Naive thymus-derived CD4-positive, alpha-beta T cell (primary cell): ENCODE measurements at regions not wholly inside any gene's neighbourhood (a gene's known extent, or its start where the extent isn't known, plus 50 kb on each side); places are given as distances from the start of the nearest gene placed in this dataset.
"Not testable (repeated sequence)": the region's sequence is repeated elsewhere in the genome, so short reads cannot be mapped to it uniquely, and the experiment has no call there.

Experiments
- ATAC-seq: fragments of 150-1000 bp; cut with Tn5 transposase; 2 replicates; pipeline ENCODE4 v1.10.0; 2021; ENCODE audit warnings: mild to moderate bottlenecking, moderate library complexity
- CTCF ChIA-PET: fragments of 350-600 bp; sonication (Branson Sonifier 250); formaldehyde crosslinking; loops from one replicate; lab custom pipeline; 2021; ENCODE audit warnings: antibody characterized with exemption; lab: Charles Lee
- POLR2A ChIA-PET: fragments of 350-600 bp; sonication (Branson Sonifier 250); formaldehyde crosslinking; loops from one replicate; lab custom pipeline; 2021; ENCODE audit warnings: antibody characterized with exemption, inconsistent platforms; lab: Charles Lee
- DNase-seq, 9 donors: peaks; one replicate each; pipeline versions ENCODE4 v3.0.0 to v3.0.0-alpha.2; 2020 to 2022; ENCODE audit warnings: mixed read lengths in 1 of 9
- H3K27ac ChIP-seq: one replicate; pipeline ENCODE4 v1.7.0; 2013; ENCODE audit warnings: mild to moderate bottlenecking, low read depth, low read length, moderate library complexity
- H3K27me3 ChIP-seq, 2 donors: one replicate each; pipeline ENCODE4 v1.7.0; 2013; ENCODE audit warnings: low read length in 2 of 2, mild to moderate bottlenecking in 2 of 2, moderate library complexity in 2 of 2; ENCODE audit not compliant: control insufficient read depth in 2 of 2, insufficient read depth in 2 of 2
- H3K36me3 ChIP-seq, 3 experiments: 1 replicate in 2 of 3; 2 replicates in 1 of 3; pipeline ENCODE4 v1.7.0; 2013; ENCODE audit warnings: low read length in 3 of 3, mild to moderate bottlenecking in 3 of 3, moderate library complexity in 1 of 3; ENCODE audit not compliant: insufficient read depth in 3 of 3, control insufficient read depth in 2 of 3
- H3K4me1 ChIP-seq, 2 donors: one replicate each; pipeline ENCODE4 v1.7.0; 2013; ENCODE audit warnings: low read length in 2 of 2, mild to moderate bottlenecking in 2 of 2, moderate library complexity in 1 of 2; ENCODE audit not compliant: control insufficient read depth in 2 of 2, insufficient read depth in 2 of 2
- H3K4me3 ChIP-seq: 2 replicates; pipeline ENCODE4 v1.7.0; 2013; ENCODE audit warnings: mild to moderate bottlenecking, low read length
- H3K9me3 ChIP-seq, 3 experiments: 1 replicate in 2 of 3; 2 replicates in 1 of 3; pipeline ENCODE4 v1.7.0; 2013; ENCODE audit warnings: low read length in 3 of 3; ENCODE audit not compliant: control insufficient read depth in 2 of 3
- H3K27ac Mint-ChIP-seq, 9 donors: one replicate each; pipeline ENCODE4 v1.8.0; 2020 to 2022; ENCODE audit warnings: mixed read lengths in 9 of 9, mild to moderate bottlenecking in 8 of 9, moderate library complexity in 5 of 9, inconsistent platforms in 2 of 9
- H3K27me3 Mint-ChIP-seq, 5 donors: one replicate each; pipeline ENCODE4 v1.8.0; 2021 to 2022; ENCODE audit warnings: mixed read lengths in 5 of 5, mild to moderate bottlenecking in 1 of 5
- H3K36me3 Mint-ChIP-seq, 5 donors: one replicate each; pipeline ENCODE4 v1.8.0; 2020 to 2022; ENCODE audit warnings: mixed read lengths in 5 of 5, mild to moderate bottlenecking in 3 of 5, inconsistent platforms in 1 of 5
- H3K4me1 Mint-ChIP-seq, 7 donors: one replicate each; pipeline ENCODE4 v1.8.0; 2020 to 2022; ENCODE audit warnings: mixed read lengths in 7 of 7, mild to moderate bottlenecking in 3 of 7, inconsistent platforms in 1 of 7
- H3K4me3 Mint-ChIP-seq, 10 donors: one replicate each; pipeline ENCODE4 v1.8.0; 2020 to 2022; ENCODE audit warnings: mild to moderate bottlenecking in 10 of 10, mixed read lengths in 10 of 10, moderate library complexity in 6 of 10, inconsistent platforms in 2 of 10
- H3K9me3 Mint-ChIP-seq, 11 donors: one replicate each; pipeline ENCODE4 v1.8.0; 2020 to 2022; ENCODE audit warnings: mixed read lengths in 11 of 11, mild to moderate bottlenecking in 4 of 11, inconsistent platforms in 1 of 11, moderate library complexity in 1 of 11
- intact Hi-C, 2 donors: fragments of 100-400 bp; cut with micrococcal nuclease; formaldehyde crosslinking; loops; one replicate each; pipeline ENCODE4 v1.15.1; 2023

DNA sequence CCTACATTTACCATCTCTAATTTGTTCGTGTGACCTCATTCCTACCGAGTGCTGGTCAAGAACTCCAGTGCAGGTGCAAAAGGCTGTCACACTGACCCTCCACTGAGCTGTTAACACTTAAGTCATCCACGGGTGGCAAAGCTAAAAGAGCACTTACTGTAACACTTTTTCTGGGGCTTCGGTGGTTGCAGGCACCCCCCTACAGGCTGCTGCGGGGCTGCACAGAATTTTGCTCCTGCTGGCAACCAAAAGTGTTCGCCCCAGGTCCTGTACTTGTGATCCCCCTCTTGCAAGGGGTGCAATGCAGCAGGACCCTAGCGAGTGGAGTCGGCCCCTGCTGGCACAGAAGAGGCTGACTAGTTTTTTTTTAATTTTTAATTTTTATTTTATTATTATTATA is 298.9 kb upstream of the CNTNAP2 start:
- Histone ChIP-seq H3K27ac (no peak overlapping the region), H3K4me1 (no peaks in the 10 kb centered on the region), H3K27me3 (no peaks in the 10 kb centered on the region), H3K4me3 (no peak overlapping the region), H3K9me3 (no peaks in the 10 kb centered on the region), H3K36me3 (no peaks in the 10 kb centered on the region)
- no peak for DNase-seq
- no peak overlapping the region for H3K4me3 Mint-ChIP-seq
- ChIA-PET POLR2A (no interaction called here), CTCF (no interaction called here)
- intact Hi-C loops = no loop called here
- H3K36me3 Mint-ChIP-seq = no peaks in the 10 kb centered on the region
- H3K27me3 Mint-ChIP-seq = no peaks in the 10 kb centered on the region
- no peak overlapping the region for H3K27ac Mint-ChIP-seq
- no peaks in the 10 kb centered on the region for H3K4me1 Mint-ChIP-seq
- no peak for ATAC-seq
- H3K9me3 Mint-ChIP-seq = peaks cover 0 to 37% (median 6%) of the 10 kb centered on the region in 11 donors

DNA sequence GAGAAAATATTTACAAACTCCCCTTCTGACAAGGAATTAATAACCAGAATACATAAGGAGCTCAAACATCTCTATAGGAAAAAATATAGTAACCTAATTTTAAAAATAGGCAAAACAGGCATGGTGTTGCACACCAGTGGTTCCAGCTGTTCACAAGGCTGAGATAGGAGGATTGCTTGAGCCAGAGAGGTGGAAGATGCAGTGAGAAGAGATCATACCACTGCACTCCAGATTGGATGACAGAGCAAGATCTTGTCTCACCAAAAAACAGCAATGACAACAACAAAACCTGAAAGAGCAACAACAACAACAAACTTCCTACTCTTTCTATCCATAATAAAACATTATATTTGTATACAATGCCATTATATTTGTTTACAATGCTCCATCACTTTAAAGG is 304.4 kb upstream of the CNTNAP2 start:
- Mint-ChIP-seq H3K27ac (no peak overlapping the region), H3K9me3 (peaks cover 0 to 27% (median 4%) of the 10 kb centered on the region in 11 donors), H3K27me3 (no peaks in the 10 kb centered on the region), H3K4me3 (no peak overlapping the region), H3K36me3 (no peaks in the 10 kb centered on the region), H3K4me1 (no peaks in the 10 kb centered on the region)
- no peak overlapping the region for H3K27ac ChIP-seq
- H3K27me3 ChIP-seq = no peaks in the 10 kb centered on the region
- ChIA-PET POLR2A (no interaction called here), CTCF (interaction anchor here (0.6 kb wide), 1 partner anchor 17 kb away, joined by 3 read pairs; no protein-coding TSS in a partner anchor)
- DNase-seq (no peak), ATAC-seq (no peak)
- H3K4me1 ChIP-seq = no peaks in the 10 kb centered on the region
- intact Hi-C loops = no loop called here
- no peaks in the 10 kb centered on the region for H3K9me3 ChIP-seq
- no peaks in the 10 kb centered on the region for H3K36me3 ChIP-seq
- no peak overlapping the region for H3K4me3 ChIP-seq

DNA sequence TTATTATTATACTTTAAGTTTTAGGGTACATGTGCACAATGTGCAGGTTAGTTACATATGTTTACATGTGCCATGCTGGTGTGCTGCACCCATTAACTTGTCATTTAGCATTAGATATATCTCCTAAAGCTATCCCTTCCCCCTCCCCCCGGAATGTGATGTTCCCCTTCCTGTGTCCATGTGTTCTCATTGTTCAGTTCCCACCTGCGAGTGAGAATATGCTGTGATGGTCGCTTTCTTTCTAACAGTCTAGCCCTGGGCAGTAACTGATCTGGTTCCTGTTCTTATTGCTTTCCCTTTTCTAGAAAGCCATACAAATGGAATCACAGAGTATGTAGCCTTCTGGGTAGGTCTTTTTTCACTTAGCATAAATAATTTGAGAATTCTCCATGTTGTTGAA is 311.1 kb upstream of the CNTNAP2 start:
- intact Hi-C loops, H3K36me3 ChIP-seq, POLR2A ChIA-PET, H3K36me3 Mint-ChIP-seq, H3K27ac Mint-ChIP-seq, H3K27me3 ChIP-seq, H3K4me3 ChIP-seq, H3K27me3 Mint-ChIP-seq, H3K4me1 Mint-ChIP-seq, H3K9me3 ChIP-seq, H3K4me3 Mint-ChIP-seq, DNase-seq, H3K27ac ChIP-seq, H3K4me1 ChIP-seq, ATAC-seq, CTCF ChIA-PET: not testable (repeated sequence)
- H3K9me3 Mint-ChIP-seq = peaks cover 0 to 15% (median 2%) of the 10 kb centered on the region in 11 donors

DNA sequence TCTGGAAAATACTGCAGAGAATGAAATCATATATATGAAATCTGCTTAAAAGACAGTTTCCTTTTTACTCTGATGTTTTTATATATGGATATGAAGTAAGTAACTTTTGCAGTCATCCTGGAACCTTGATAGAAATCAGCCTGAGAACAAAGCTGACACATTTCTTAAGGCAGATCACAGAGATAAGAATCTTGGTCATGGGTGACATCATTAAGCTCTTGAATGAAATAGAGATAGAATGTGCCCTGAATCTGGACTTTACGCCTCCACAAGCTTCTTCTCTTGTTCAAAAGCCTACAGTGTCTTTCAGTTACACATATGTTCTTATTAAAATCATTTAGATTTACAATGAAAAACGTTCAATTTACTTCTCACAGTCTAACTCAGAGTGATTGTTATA is 319.1 kb upstream of the CNTNAP2 start:
- Histone ChIP-seq H3K36me3 (no peaks in the 10 kb centered on the region), H3K27ac (no peak overlapping the region), H3K4me3 (no peak overlapping the region), H3K4me1 (no peaks in the 10 kb centered on the region), H3K9me3 (no peaks in the 10 kb centered on the region), H3K27me3 (no peaks in the 10 kb centered on the region)
- DNase-seq (no peak), ATAC-seq (no peak)
- H3K36me3 Mint-ChIP-seq = no peaks in the 10 kb centered on the region
- no peak overlapping the region for H3K4me3 Mint-ChIP-seq
- intact Hi-C loops = no loop called here
- no peaks in the 10 kb centered on the region for H3K27me3 Mint-ChIP-seq
- H3K27ac Mint-ChIP-seq = no peak overlapping the region
- POLR2A ChIA-PET = no interaction called here
- H3K9me3 Mint-ChIP-seq = peaks cover 0 to 6% (median 0%) of the 10 kb centered on the region in 11 donors
- no peaks in the 10 kb centered on the region for H3K4me1 Mint-ChIP-seq
- CTCF ChIA-PET = no interaction called here

DNA sequence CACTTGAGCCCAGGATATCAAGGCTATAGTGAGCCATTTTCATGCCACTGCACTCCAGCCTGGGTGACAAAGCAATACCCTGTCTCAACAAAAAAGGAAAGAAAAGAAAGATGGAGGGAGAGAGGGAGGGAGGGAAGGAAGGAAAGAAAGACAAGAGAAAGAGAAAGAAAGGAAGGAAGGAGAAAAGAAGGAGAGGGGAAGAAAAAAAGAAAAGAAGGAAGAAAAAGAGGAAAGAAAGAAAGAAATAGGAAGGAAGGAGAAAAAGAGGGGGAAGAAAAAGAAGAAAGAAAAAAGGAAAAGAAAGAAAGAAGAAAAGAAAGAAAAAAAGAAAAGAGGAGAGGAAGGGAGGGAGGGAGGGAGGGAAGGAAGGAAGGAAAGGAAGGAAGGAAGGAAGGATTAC is 321.5 kb upstream of the CNTNAP2 start:
- Histone ChIP-seq H3K36me3 (no peaks in the 10 kb centered on the region), H3K27ac (no peak overlapping the region), H3K27me3 (no peaks in the 10 kb centered on the region), H3K4me1 (no peaks in the 10 kb centered on the region), H3K9me3 (no peaks in the 10 kb centered on the region), H3K4me3 (no peak overlapping the region)
- Mint-ChIP-seq H3K4me1 (no peaks in the 10 kb centered on the region), H3K9me3 (peaks cover 0 to 3% (median 0%) of the 10 kb centered on the region in 11 donors), H3K36me3 (no peaks in the 10 kb centered on the region), H3K4me3 (no peak overlapping the region), H3K27me3 (no peaks in the 10 kb centered on the region), H3K27ac (no peak overlapping the region)
- CTCF ChIA-PET = interaction anchor here (0.7 kb wide), 1 partner anchor 17 kb away, joined by 3 read pairs; no protein-coding TSS in a partner anchor
- DNase-seq = no peak
- intact Hi-C loops = no loop called here
- POLR2A ChIA-PET = no interaction called here
- no peak for ATAC-seq

DNA sequence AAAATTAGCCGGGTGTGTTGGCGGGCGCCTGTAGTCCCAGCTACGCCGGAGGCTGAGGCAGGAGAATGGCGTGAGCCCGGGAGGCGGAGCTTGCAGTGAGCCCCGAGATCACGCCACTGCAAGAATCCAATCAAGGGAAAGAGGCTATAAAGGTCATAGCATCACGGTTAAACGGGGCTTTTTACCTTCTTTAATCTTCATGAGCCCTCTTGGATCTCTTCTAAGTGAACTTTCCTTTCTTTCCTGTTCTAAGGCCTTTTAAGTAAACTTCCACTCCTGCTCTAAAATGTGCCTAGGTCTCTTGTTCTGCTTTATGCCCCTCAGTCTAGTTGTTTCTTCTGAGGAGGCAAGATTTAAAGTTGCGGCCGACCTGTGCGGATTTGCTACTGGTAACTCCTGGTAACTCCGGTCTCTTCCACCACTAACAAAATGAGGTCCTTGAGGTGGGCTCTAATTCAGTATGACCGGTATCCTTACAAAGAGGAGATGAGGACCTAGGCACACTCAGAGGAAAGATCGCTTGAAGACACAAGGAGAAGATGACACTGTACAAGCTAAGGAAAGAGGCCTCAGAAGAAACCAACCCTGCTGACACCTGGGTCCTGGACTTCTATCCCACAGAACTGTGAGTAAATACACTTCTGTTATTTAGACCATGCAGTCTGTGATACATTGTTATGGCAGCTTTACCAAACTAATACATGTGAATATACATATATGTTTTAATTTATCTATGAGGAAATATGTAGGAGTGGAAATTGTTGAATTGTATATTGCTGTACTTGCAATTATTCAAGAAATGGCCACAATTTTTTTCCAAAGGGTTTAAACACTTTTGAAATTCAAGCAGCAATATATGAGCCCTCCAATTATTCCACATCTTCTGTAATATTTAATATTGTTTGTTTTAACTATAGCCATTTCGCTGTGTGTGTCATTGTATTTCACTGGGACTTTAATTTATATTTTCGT is 331.5 kb upstream of the CNTNAP2 start:
- ChIA-PET CTCF (no interaction called here), POLR2A (no interaction called here)
- H3K27me3 Mint-ChIP-seq = no peaks in the 10 kb centered on the region
- H3K4me1 Mint-ChIP-seq = no peaks in the 10 kb centered on the region
- no peak overlapping the region for H3K4me3 Mint-ChIP-seq
- H3K27ac Mint-ChIP-seq = no peak overlapping the region
- no peak overlapping the region for H3K27ac ChIP-seq
- no peaks in the 10 kb centered on the region for H3K36me3 ChIP-seq
- DNase-seq (no peak), ATAC-seq (no peak)
- no peaks in the 10 kb centered on the region for H3K27me3 ChIP-seq
- intact Hi-C loops = no loop called here
- H3K9me3 ChIP-seq = no peaks in the 10 kb centered on the region
- no peaks in the 10 kb centered on the region for H3K4me1 ChIP-seq
- H3K9me3 Mint-ChIP-seq = peaks cover 0 to 10% (median 4%) of the 10 kb centered on the region in 11 donors
- no peak overlapping the region for H3K4me3 ChIP-seq
- H3K36me3 Mint-ChIP-seq = no peaks in the 10 kb centered on the region

DNA sequence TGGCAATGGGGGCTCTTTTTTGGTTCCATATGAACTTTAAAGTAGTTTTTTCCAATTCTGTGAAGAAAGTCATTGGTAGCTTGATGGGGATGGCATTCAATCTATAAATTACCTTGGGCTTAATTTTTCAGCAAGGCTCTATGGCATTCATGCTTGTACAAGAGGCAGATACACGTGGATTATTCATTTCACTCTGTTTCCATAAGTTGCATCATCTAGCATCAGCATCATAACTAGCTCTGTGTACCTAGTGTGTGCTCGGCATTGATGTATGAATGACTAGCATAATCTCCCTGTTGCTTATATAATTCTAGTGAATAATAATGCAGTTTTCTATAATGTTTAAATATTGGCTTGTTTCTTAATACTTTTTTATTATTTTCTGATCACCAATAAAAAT is 335.2 kb upstream of the CNTNAP2 start:
- H3K9me3 Mint-ChIP-seq, CTCF ChIA-PET, POLR2A ChIA-PET, H3K27ac Mint-ChIP-seq, H3K4me3 Mint-ChIP-seq, H3K4me3 ChIP-seq, H3K4me1 ChIP-seq, DNase-seq, H3K27me3 ChIP-seq, H3K27me3 Mint-ChIP-seq, H3K9me3 ChIP-seq, H3K4me1 Mint-ChIP-seq, ATAC-seq, H3K36me3 ChIP-seq, H3K27ac ChIP-seq, H3K36me3 Mint-ChIP-seq, intact Hi-C loops: not testable (repeated sequence)
